Mesenchymal stem cell (in vitro differentiated cells and primary cell): ENCODE measurements at regions not wholly inside any gene's neighbourhood (a gene's known extent, or its start where the extent isn't known, plus 50 kb on each side); places are given as distances from the start of the nearest gene placed in this dataset.

ENCODE experiments used
- DNase-seq: peaks from one replicate; pipeline ENCODE4 v3.0.0-alpha.2; 2013
- H2AFZ ChIP-seq: one replicate; pipeline ENCODE4 v1.6.1; 2013; ENCODE audit warnings: low read depth, mild to moderate bottlenecking, control low read depth, inconsistent platforms, low read length, moderate library complexity
- H2AK5ac ChIP-seq: 2 replicates; pipeline ENCODE4 v1.6.1; 2013; ENCODE audit warnings: low read length, moderate library complexity, mild to moderate bottlenecking, inconsistent platforms; ENCODE audit not compliant: severe bottlenecking
- H2BK120ac ChIP-seq: one replicate; pipeline ENCODE4 v1.6.1; 2013; ENCODE audit warnings: low read depth, mild to moderate bottlenecking, inconsistent platforms, low read length, moderate library complexity
- H2BK12ac ChIP-seq, 2 experiments: one replicate each; pipeline ENCODE4 v1.6.1; 2013; ENCODE audit warnings: inconsistent platforms in 2 of 2, low read length in 2 of 2, mild to moderate bottlenecking in 2 of 2, moderate library complexity in 2 of 2, control low read depth in 1 of 2
- H2BK15ac ChIP-seq: one replicate; pipeline ENCODE4 v1.6.1; 2013; ENCODE audit warnings: mild to moderate bottlenecking, low read depth, inconsistent platforms; ENCODE audit not compliant: poor library complexity, severe bottlenecking
- H2BK5ac ChIP-seq: 2 replicates; pipeline ENCODE4 v1.6.1; 2013; ENCODE audit warnings: low read depth, mild to moderate bottlenecking, low read length, control low read depth, inconsistent platforms; ENCODE audit not compliant: poor library complexity, severe bottlenecking
- H3K14ac ChIP-seq, 2 experiments: one replicate each; pipeline ENCODE4 v1.6.1; 2013; ENCODE audit warnings: inconsistent platforms in 2 of 2, low read length in 2 of 2, control low read depth in 1 of 2, mild to moderate bottlenecking in 1 of 2, moderate library complexity in 1 of 2
- H3K18ac ChIP-seq, 2 experiments: one replicate each; pipeline ENCODE4 v1.6.1; 2013; ENCODE audit warnings: inconsistent platforms in 2 of 2, low read length in 2 of 2, control low read depth in 1 of 2, low read depth in 1 of 2, mild to moderate bottlenecking in 1 of 2
- H3K23ac ChIP-seq, 2 experiments: one replicate each; pipeline ENCODE4 v1.6.1; 2013; ENCODE audit warnings: inconsistent platforms in 2 of 2, low read length in 2 of 2, mild to moderate bottlenecking in 2 of 2, moderate library complexity in 2 of 2, control low read depth in 1 of 2
- H3K27ac ChIP-seq: 2 replicates; pipeline ENCODE4 v1.5.1; 2013; ENCODE audit warnings: mild to moderate bottlenecking, moderate library complexity, low read length, control low read depth, inconsistent platforms; ENCODE audit not compliant: poor library complexity, severe bottlenecking
- H3K27me3 ChIP-seq, 2 experiments: 2 replicates each; pipeline versions ENCODE4 v1.6.1 to v1.7.0; 2013; ENCODE audit warnings: low read length in 2 of 2, mild to moderate bottlenecking in 2 of 2, moderate library complexity in 2 of 2, control low read depth in 1 of 2, inconsistent platforms in 1 of 2; ENCODE audit not compliant: control insufficient read depth in 1 of 2, insufficient read depth in 1 of 2
- H3K36me3 ChIP-seq, 2 experiments: 2 replicates each; pipeline versions ENCODE4 v1.6.1 to v1.7.0; 2013; ENCODE audit warnings: low read length in 2 of 2, control low read depth in 1 of 2, inconsistent platforms in 1 of 2, low read depth in 1 of 2, mild to moderate bottlenecking in 1 of 2; ENCODE audit not compliant: insufficient read depth in 2 of 2, control insufficient read depth in 1 of 2
- H3K4ac ChIP-seq, 2 experiments: one replicate each; pipeline ENCODE4 v1.6.1; 2013; ENCODE audit warnings: inconsistent platforms in 2 of 2, low read length in 2 of 2, mild to moderate bottlenecking in 2 of 2, moderate library complexity in 2 of 2, control low read depth in 1 of 2, low read depth in 1 of 2
- H3K4me1 ChIP-seq: 2 replicates; pipeline ENCODE4 v1.6.1; 2013; ENCODE audit warnings: low read depth, low read length, control low read depth; ENCODE audit not compliant: control insufficient read depth, insufficient read depth
- H3K4me2 ChIP-seq: 2 replicates; pipeline ENCODE4 v1.6.1; 2013; ENCODE audit warnings: low read length, mild to moderate bottlenecking, inconsistent platforms; ENCODE audit not compliant: poor library complexity, severe bottlenecking
- H3K4me3 ChIP-seq, 2 experiments: 2 replicates each; pipeline versions ENCODE4 v1.5.1 to v1.7.0; 2013; ENCODE audit warnings: low read length in 2 of 2, mild to moderate bottlenecking in 2 of 2, control low read depth in 1 of 2, low read depth in 1 of 2; ENCODE audit not compliant: insufficient read depth in 1 of 2
- H3K79me1 ChIP-seq: replicated peaks from 2 replicates; pipeline ENCODE4 v1.6.1; 2013; ENCODE audit warnings: mild to moderate bottlenecking, control low read depth, low read length, inconsistent platforms; ENCODE audit not compliant: poor library complexity, severe bottlenecking
- H3K9ac ChIP-seq: 2 replicates; pipeline ENCODE4 v1.7.0; 2013; ENCODE audit warnings: mild to moderate bottlenecking, low read length, moderate library complexity
- H3K9me3 ChIP-seq: 2 replicates; pipeline ENCODE4 v1.7.0; 2013; ENCODE audit warnings: mild to moderate bottlenecking, low read length; ENCODE audit not compliant: control insufficient read depth
- H4K8ac ChIP-seq: one replicate; pipeline ENCODE4 v1.6.1; 2013; ENCODE audit warnings: inconsistent platforms, mild to moderate bottlenecking, low read length, moderate library complexity
- H4K91ac ChIP-seq: one replicate; pipeline ENCODE4 v1.6.1; 2013; ENCODE audit warnings: mild to moderate bottlenecking, low read length, inconsistent platforms
- WGBS: methylation state at CpG from one replicate; pipeline ENCODE4 v1.1.7; 2013; ENCODE audit warnings: mixed read lengths; 5-methylcytosine and 5-hydroxymethylcytosine counted together

- H2BK12ac ChIP-seq = no peak overlapping the region
- 90% methylated on average over 25 of the region's 25 CpGs for WGBS
Observed at GRCh38 chr1:4018466-4019146, 118.5 kb upstream of the C1orf174 start.

DNA sequence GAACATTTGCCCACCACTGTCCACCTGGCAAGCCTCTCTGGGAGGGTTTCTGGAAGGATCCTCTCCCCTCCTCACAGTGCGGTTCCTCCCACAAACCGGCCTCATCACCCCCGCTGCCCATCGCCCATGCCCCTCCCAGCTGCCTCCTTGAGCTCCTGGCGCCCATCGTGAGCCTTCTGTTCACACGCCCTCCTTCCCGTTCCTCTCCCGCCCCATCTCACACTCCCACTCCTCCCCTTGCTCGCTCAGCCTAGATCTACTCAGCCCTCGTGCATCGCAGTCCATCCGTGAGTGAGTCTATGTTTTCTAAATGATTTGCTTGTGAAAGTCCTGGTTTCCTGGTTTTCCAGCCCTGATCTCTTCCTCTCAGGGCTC, 119.1 kb upstream of the C1orf174 start:
- H3K79me1 ChIP-seq = no peaks in the 10 kb centered on the region
- no peak overlapping the region for H3K23ac ChIP-seq
- no peak overlapping the region for H2BK5ac ChIP-seq
- H4K8ac ChIP-seq = no peak overlapping the region
- no peaks in the 10 kb centered on the region for H3K9me3 ChIP-seq
- no peaks in the 10 kb centered on the region for H3K36me3 ChIP-seq
- H4K91ac ChIP-seq = no peak overlapping the region
- H2BK15ac ChIP-seq = no peak overlapping the region
- no peak overlapping the region for H3K4ac ChIP-seq
- H3K18ac ChIP-seq = no peak overlapping the region
- H3K4me1 ChIP-seq = no peaks in the 10 kb centered on the region
- H3K4me3 ChIP-seq = no peak overlapping the region
- no peak overlapping the region for H3K4me2 ChIP-seq
- H2AK5ac ChIP-seq = no peak overlapping the region
- no peak for DNase-seq
- no peak overlapping the region for H2BK12ac ChIP-seq
- H2BK120ac ChIP-seq = no peak overlapping the region
- no peak overlapping the region for H3K14ac ChIP-seq
- 80% methylated on average over 13 of the region's 13 CpGs for WGBS
- H3K27ac ChIP-seq = no peak overlapping the region
- no peaks in the 10 kb centered on the region for H3K27me3 ChIP-seq
- H2AFZ ChIP-seq = no peak overlapping the region
- H3K9ac ChIP-seq = no peak overlapping the region

More at GRCh38 chr1:4018466-4019146, 118.5 kb upstream of the C1orf174 start:
- DNase-seq = no peak
- Histone ChIP-seq H2BK120ac (no peak overlapping the region), H3K27ac (no peak overlapping the region), H3K23ac (no peak overlapping the region), H3K18ac (no peak overlapping the region), H3K9me3 (no peaks in the 10 kb centered on the region), H3K4me3 (no peak overlapping the region), H3K27me3 (no peaks in the 10 kb centered on the region), H4K8ac (no peak overlapping the region), H2BK15ac (no peak overlapping the region), H3K36me3 (no peaks in the 10 kb centered on the region), H4K91ac (no peak overlapping the region), H2BK5ac (no peak overlapping the region), H2AK5ac (no peak overlapping the region), H3K79me1 (no peaks in the 10 kb centered on the region), H3K4ac (no peak overlapping the region), H3K14ac (no peak overlapping the region), H3K4me2 (no peak overlapping the region), H3K4me1 (no peaks in the 10 kb centered on the region), H3K9ac (no peak overlapping the region), H2AFZ (no peak overlapping the region)

- Histone ChIP-seq H3K4ac (no peak overlapping the region), H3K79me1 (no peaks in the 10 kb centered on the region), H3K27ac (no peak overlapping the region), H3K4me2 (no peak overlapping the region), H3K4me1 (no peaks in the 10 kb centered on the region), H2BK120ac (no peak overlapping the region), H3K14ac (no peak overlapping the region), H3K18ac (no peak overlapping the region), H3K9me3 (no peaks in the 10 kb centered on the region), H3K9ac (no peak overlapping the region), H2AFZ (no peak overlapping the region), H4K91ac (no peak overlapping the region), H2BK12ac (no peak overlapping the region), H4K8ac (no peak overlapping the region), H2BK15ac (no peak overlapping the region), H3K4me3 (no peak overlapping the region), H2AK5ac (no peak overlapping the region), H3K36me3 (no peaks in the 10 kb centered on the region), H2BK5ac (no peak overlapping the region), H3K27me3 (no peaks in the 10 kb centered on the region), H3K23ac (no peak overlapping the region)
- DNase-seq = no peak
- 66% methylated on average over 13 of the region's 15 CpGs for WGBS
Observed at GRCh38 chr1:4019606-4020331, 119.7 kb upstream of the C1orf174 start.

- H3K4me1 ChIP-seq = no peaks in the 10 kb centered on the region
- WGBS = 82% methylated on average over 9 of the region's 9 CpGs
- H3K79me1 ChIP-seq = no peaks in the 10 kb centered on the region
- H3K9me3 ChIP-seq = no peaks in the 10 kb centered on the region
- H3K4me2 ChIP-seq = no peak overlapping the region
- H3K9ac ChIP-seq = no peak overlapping the region
- H2BK15ac ChIP-seq = no peak overlapping the region
- H4K91ac ChIP-seq = no peak overlapping the region
- no peak overlapping the region for H2BK5ac ChIP-seq
- H2AK5ac ChIP-seq = no peak overlapping the region
- no peak overlapping the region for H2BK120ac ChIP-seq
- no peak overlapping the region for H3K23ac ChIP-seq
- H3K18ac ChIP-seq = no peak overlapping the region
- H3K4ac ChIP-seq = no peak overlapping the region
- no peak overlapping the region for H4K8ac ChIP-seq
- no peaks in the 10 kb centered on the region for H3K36me3 ChIP-seq
- H2AFZ ChIP-seq = no peak overlapping the region
- H3K27ac ChIP-seq = no peak overlapping the region
- no peak overlapping the region for H3K4me3 ChIP-seq
- H3K14ac ChIP-seq = no peak overlapping the region
- H3K27me3 ChIP-seq = no peaks in the 10 kb centered on the region
- DNase-seq = no peak
- no peak overlapping the region for H2BK12ac ChIP-seq
Observed at GRCh38 chr1:4020449-4020848, 120.4 kb upstream of the C1orf174 start.
